RWPE1 (cell line): ENCODE measurements at regions not wholly inside any gene's neighbourhood (a gene's known extent, or its start where the extent isn't known, plus 50 kb on each side); places are given as distances from the start of the nearest gene placed in this dataset.

ENCODE experiments used
- CTCF ChIA-PET: fragments of 350-600 bp; sonication (Branson Sonifier 250); formaldehyde crosslinking; extraction: SDS; loops from one replicate; lab custom pipeline; 2021; lab: Yijun Ruan, JAX
- POLR2A ChIA-PET: fragments of 400-600 bp; formaldehyde crosslinking; extraction: SDS; loops from one replicate; lab custom pipeline; 2020; ENCODE audit warnings: antibody characterized with exemption; ENCODE audit not compliant: low non-redundant PET; lab: Yijun Ruan, JAX
- DNase-seq: peaks from one replicate; pipeline ENCODE4 v3.0.0; 2012; ENCODE audit warnings: low spot score
- H3K27ac ChIP-seq: fragments of 450-650 bp; 2 replicates; pipeline ENCODE4 v1.5.1; 2017
- CTCF ChIP-seq: fragments of 450-650 bp; conservative IDR thresholded peaks from 2 replicates; pipeline ENCODE4 v1.5.1; 2017; ENCODE audit warnings: low read depth, mild to moderate bottlenecking

DNA sequence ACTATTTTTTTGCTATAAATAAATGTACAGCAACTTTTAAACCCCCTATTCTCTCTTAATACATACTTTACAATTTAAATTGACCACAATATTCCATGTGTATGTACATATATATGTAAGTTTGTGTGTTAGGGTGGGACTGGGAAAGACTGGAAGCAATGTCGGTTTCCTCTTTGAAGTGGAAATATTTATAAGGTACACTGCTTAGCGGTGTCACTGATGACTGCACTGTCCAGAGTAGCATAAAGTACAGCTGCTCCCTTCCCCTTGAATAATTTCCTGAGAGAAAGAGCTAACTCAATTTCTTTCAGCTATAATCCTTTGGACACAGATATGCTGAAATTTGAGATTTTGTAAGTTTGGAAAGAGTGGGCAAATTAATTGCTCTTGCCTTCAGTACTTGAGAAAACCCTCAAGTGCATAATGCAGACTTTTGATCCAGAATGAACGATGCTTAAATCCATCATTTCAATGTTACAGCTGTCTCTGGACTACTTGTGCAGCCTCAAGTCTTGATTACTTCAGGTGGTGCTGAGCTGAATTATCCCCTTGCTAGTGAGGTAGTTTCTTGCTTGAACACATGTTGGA, 267.0 kb upstream of the CFAP20DC start:
- POLR2A ChIA-PET, result no interaction called here
- CTCF ChIA-PET, result no interaction called here
- no peak overlapping the region for H3K27ac ChIP-seq
- TF ChIP-seq CTCF, result no peak
- DNase-seq, result no peak

GRCh38 chr3:59313365-59313764, 263.5 kb upstream of the CFAP20DC start:
- POLR2A ChIA-PET, result no interaction called here
- no peak for DNase-seq
- no peak overlapping the region for H3K27ac ChIP-seq
- CTCF ChIA-PET, result interaction anchor here (0.6 kb wide), 1 partner anchor 142 kb away, joined by 6 read pairs; no protein-coding TSS in a partner anchor
- no peak; the same call in 1 of the 2 replicates for TF ChIP-seq CTCF

GRCh38 chr3:59311231-59311630, 261.4 kb upstream of the CFAP20DC start:
- no peak for DNase-seq
- TF ChIP-seq CTCF, result no peak
- H3K27ac ChIP-seq, result no peak overlapping the region
- ChIA-PET CTCF (no interaction called here), POLR2A (no interaction called here)

GRCh38 chr3:59310736-59311135, 260.9 kb upstream of the CFAP20DC start:
- CTCF ChIA-PET, result interaction anchor here (0.6 kb wide), 1 partner anchor 550 kb away, joined by 4 read pairs; no protein-coding TSS in a partner anchor
- no peak for TF ChIP-seq CTCF
- no peak for DNase-seq
- H3K27ac ChIP-seq, result no peak overlapping the region
- POLR2A ChIA-PET, result no interaction called here

DNA sequence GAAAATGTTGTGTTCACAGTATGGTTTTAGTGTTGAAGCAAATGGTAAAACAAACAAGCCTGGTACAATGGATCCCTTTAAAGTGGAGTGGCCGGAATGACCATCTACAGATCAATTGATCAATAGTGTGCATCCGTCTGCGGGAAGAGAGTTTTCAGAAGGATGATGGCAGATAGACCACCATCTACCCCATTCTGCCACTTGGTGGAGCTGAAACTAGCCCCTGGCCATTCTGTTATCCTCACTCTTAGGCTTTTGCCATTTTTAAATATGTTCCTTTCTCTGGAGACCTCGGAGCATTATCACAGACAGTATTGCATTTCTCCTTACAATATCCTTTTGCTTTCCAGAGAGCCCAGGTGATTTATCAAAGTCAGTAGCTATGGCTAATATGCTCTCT, 258.9 kb upstream of the CFAP20DC start:
- TF ChIP-seq CTCF, result no peak
- POLR2A ChIA-PET, result no interaction called here
- DNase-seq, result no peak
- CTCF ChIA-PET, result no interaction called here
- no peak overlapping the region for H3K27ac ChIP-seq

- H3K27ac ChIP-seq, result no peak overlapping the region
- ChIA-PET POLR2A (no interaction called here), CTCF (no interaction called here)
- TF ChIP-seq CTCF, result no peak
- DNase-seq, result no peak
Measured at GRCh38 chr3:59308001-59308400, 258.2 kb upstream of the CFAP20DC start.
